OCI-M2 (cell line): ENCODE measurements at regions not wholly inside any gene's neighbourhood (a gene's known extent, or its start where the extent isn't known, plus 50 kb on each side); places are given as distances from the start of the nearest gene placed in this dataset.
"Not testable (repeated sequence)": the region's sequence is repeated elsewhere in the genome, so short reads cannot be mapped to it uniquely, and the experiment has no call there.

ENCODE experiments used
- DNase-seq: peaks from one replicate; lab custom pipeline; 2025; ENCODE audit not compliant: unreplicated experiment; lab: John Stamatoyannopoulos, UW

GRCh38 chr3:177906126-177906511 lies 630.1 kb upstream of the KCNMB2 start:
- DNase-seq, result no peak

DNA sequence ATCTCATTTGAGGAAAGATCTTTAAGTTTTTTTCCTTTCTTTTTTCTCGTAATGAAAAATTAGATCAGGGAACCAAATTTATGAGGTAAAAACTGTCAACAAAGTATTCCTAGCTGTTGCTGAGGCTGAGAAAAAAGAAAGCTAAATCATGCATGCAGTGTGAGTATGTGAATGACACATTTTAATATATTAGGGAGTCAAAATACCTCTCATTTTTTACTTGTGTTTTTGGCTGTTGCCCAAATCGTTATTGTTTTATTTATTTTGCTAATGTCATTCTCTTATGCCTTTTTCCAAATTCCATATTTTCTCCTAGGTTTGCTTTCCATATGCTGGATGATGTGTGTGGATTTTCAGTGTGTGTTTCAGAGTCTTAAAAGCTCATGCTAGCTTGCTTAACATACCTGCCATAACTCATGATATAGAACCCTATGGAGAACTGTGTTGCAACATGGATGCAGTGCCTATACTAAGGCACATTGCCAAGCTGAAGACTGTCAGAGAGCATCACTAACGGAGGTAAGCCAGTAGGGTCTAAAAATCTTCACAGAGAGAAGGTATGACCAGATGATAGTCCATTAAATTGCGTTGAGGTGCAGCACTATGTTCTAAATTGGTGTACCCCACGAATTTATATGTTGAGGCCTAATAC lies 629.5 kb upstream of the KCNMB2 start:
- DNase-seq, result no peak

- not testable (repeated sequence) for DNase-seq
Measured at GRCh38 chr3:177909530-177909929, 626.7 kb upstream of the KCNMB2 start.

DNA sequence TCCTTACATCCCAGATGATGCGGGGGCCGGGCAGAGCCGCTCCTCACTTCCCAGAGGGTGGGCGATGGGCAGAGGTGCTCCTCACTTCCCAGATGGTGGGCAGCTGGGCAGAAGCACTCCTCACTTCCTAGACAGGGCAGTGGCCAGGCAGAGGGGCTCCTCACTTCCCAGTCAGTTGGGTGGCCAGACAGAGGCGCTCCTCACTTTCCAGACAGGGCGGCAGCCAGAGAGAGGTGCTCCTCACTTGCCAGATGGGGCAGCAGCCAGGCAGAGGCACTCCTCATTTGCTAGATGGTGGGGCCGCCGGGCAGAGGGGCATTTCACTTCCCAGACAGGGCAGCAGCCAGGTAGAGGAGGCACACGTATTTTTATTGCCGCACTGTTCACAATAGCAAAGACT lies 622.0 kb upstream of the KCNMB2 start:
- DNase-seq, result no peak

GRCh38 chr3:177916461-177916860 lies 619.8 kb upstream of the KCNMB2 start:
- no peak for DNase-seq

- DNase-seq, result no peak
Measured at GRCh38 chr3:177917234-177917861, 618.9 kb upstream of the KCNMB2 start.

DNA sequence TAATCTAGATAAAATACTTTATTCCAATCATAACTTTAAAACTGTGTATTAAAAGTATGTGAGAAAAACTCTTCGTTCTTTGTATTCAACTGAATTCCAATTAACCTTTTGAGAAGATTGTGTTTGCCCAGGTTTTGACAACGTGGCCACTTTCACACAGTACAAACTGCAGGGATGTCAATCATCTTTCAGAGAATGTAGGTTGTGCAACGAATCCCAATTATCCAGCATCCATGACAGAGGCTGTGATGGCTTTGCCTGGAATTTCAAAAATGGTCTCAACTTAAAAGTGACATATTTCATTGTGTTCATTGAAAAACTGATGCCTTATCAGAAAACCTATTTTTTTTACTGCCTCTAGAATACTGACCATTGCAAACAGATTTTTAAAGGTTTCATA lies 615.1 kb upstream of the KCNMB2 start:
- no peak for DNase-seq

GRCh38 chr3:177924261-177924660 lies 612.0 kb upstream of the KCNMB2 start:
- DNase-seq, result no peak

GRCh38 chr3:177928172-177928873 lies 607.9 kb upstream of the KCNMB2 start:
- no peak for DNase-seq

DNA sequence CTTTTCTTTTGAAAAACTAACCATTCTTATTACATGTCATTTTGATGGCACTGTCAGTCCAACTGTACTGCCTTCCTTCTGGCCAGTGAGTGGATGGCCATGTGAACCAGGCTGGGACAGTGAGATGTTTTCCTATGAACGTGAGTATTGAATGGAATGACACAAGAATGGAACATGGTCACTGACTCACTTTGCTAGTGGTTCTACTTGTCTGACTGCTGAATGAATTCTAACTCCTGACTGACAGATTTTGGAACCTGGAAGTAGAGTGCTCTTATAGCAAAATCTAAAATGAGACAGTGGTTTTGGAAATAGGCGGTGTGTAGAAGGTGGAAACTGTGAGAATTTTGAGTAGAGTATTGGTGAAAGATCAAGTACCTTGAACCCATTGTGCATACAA lies 606.9 kb upstream of the KCNMB2 start:
- DNase-seq, result no peak

DNA sequence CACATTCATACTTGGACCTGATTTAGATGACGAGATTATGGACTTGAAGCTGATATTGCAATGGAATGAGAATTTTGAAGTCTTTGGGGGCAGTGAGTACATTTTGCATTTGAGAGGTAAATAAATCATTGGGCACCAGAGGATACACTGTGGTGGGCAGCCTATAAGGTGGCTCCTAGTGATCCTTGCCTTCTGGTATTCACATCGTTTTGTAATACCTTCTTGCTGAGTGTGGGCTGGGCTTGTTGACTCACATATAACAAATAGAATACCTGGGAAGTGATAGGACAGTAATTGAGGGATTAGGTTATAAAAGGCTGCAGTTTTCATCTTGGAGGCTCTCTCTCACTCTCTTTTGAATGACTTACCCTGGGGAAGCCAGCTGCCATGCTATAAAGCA lies 605.5 kb upstream of the KCNMB2 start:
- no peak for DNase-seq

- no peak for DNase-seq
Measured at GRCh38 chr3:177931346-177931745, 604.9 kb upstream of the KCNMB2 start.

- no peak for DNase-seq
Measured at GRCh38 chr3:177932346-177932745, 603.9 kb upstream of the KCNMB2 start.

- no peak for DNase-seq
Measured at GRCh38 chr3:177932750-177933660, 603.2 kb upstream of the KCNMB2 start.

DNA sequence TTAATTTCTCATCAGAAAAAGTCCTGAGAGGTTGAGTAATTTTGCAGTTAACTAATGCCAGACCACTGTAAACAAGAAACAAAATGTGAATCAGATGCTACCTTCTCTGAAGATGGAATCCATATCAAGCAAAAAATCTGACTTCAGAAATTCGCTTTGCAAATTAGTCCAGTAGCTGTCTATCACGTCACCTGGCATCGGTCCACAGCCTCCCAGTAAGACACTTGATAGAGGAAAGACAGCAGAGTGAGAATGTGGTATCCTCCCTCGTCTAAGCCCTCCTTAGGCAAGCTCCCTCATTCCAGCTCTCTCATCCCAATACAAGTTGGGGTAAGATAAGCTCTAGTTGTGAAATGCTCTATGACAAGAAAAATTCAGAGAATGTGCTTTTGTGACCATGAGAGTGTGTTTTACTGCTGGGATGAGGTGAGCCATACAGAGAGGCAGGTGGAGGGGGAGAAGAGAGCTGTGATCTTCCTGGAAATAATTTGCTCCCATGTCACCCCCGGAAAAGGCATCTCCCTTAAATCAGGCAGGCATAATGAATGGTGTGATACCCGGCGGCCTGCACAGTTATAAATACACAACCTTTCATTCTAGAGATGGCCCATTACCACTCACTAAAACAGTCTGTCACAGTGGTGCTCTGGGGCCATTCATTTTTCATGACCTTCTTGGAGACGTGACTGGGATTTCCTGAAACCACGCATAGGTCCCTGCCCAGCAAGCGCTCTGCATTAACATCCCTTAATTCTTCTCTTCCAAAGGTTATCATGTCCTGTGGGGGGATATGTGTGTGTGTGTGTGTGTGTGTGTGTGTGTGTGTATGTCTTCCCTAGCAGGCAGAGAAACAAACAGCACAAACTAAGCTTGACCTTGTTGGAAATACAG lies 602.0 kb upstream of the KCNMB2 start:
- DNase-seq, result no peak

GRCh38 chr3:177935047-177935446 lies 601.2 kb upstream of the KCNMB2 start:
- DNase-seq, result no peak

GRCh38 chr3:177936721-177937120 lies 599.5 kb upstream of the KCNMB2 start:
- no peak for DNase-seq

GRCh38 chr3:177942911-177943310 lies 593.3 kb upstream of the KCNMB2 start:
- no peak for DNase-seq

DNA sequence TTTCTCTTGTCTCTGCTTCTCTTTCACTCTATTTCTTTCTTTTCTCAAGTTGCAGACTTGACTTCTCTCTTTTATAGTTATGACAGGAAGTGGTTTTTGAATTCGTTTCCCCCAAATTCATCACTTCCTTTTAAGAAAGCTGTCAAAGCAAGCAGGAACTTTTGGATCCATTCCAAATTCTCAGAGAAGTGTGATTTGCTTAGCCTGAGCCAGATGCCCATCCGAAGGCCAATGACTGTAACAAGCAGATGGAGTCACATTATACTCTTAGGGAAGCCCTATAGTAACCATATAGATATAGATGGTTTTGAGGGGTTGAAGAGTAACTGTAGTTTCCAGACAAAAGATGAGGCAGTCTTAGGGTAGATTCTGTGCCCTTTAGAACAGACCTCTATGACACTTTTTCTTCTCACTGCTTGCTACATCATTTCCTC lies 592.0 kb upstream of the KCNMB2 start:
- no peak for DNase-seq

DNA sequence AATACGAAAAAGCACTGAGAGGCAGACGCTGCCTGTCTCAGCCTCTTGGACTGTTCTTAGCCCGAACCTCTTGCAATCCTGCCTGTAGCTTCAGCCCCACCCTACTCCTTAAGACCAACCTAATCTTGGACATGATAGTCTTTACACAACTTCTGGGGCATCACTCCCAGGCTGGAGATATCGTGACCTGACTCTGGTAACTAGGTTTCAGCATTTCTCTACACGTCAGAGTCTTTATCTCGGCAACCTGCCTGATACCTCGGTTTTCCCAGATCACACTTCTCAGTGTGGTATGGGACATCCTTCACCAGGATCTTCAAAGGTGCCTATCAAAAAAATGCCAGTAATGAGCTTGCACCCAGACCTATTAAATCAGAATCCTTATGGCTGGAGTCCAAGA lies 590.2 kb upstream of the KCNMB2 start:
- no peak for DNase-seq
